ENCODE measurements at regions not wholly inside any gene's neighbourhood (a gene's known extent, or its start where the extent isn't known, plus 50 kb on each side); places are given as distances from the start of the nearest gene placed in this dataset.
A peak's percentile ranks its signal among the peaks of the same experiment; 100 is the strongest.

DNA sequence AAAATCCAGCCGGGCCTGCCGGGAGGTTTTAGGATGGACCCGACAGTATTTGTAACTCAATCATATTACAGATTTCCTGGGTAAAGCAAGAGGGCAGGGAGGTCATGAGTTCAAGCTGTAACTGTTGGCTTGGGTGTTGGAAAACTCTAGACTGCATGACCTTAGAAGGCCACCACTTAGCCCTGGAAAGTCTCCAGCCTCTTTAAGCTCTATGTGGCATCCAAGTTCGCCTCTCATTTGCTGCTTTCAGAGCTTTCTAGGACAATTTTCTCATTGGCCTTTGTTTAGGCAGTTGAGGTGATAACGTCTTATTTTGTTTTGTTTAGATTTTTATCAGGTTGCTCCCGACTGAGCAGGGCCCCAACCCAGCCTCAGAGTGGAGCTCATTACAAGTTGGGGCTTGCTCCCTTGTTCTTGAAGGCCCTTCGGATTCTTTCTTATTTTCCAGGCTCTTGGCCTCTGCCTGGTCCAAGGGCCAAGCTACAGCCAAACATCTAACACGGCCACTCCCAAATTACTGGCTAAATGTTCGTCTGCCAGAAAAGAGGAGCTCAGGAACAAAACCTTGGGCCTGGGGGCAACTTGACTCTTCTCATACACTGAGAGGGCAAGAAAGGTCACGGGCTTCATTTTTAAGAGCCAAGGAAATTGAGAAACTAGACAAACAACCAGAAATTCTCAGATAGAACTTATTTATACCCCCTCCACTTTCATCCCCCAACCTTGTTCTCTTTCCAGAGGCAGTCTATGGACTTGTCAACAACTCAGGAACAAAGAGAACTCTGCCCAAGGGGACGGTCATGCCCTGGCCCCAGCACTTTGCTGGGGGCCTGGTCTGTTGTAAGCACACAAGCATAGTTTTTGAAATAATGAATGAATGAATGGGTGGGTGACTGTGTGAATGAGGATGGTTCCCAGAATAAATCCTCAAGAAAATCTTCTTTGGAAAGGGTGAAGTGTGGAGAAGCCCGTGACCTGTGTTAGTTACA is 526.9 kb downstream of the BNC2 start:
- DNase-seq = no peak

- no peak for DNase-seq
These were observed 526.1 kb downstream of the BNC2 start for GRCh38 chr9:16344343-16344742.

GRCh38 chr9:16345902-16346301 is 524.6 kb downstream of the BNC2 start:
- no peak for DNase-seq

DNA sequence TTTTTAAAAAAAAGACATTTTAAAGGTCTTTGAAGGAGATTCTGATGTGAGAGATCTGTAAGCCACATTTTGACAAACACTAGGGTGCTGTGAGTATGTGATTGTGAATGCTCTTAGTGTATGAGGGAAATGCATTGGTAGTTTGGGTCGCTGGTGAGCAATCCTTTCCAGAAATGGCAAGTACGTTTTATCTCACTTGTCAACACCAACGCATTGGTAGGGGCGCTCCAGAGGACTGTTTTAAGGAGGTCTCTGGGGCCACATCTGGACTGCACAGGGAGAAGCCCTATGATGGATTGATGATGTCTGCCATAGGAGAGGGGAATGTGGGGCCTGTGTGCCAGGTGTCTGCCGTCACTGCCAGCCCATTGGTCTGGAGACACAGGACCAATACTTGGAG is 522.6 kb downstream of the BNC2 start:
- DNase-seq = no peak

- no peak for DNase-seq
These were observed 521.9 kb downstream of the BNC2 start for GRCh38 chr9:16348531-16348930.

DNA sequence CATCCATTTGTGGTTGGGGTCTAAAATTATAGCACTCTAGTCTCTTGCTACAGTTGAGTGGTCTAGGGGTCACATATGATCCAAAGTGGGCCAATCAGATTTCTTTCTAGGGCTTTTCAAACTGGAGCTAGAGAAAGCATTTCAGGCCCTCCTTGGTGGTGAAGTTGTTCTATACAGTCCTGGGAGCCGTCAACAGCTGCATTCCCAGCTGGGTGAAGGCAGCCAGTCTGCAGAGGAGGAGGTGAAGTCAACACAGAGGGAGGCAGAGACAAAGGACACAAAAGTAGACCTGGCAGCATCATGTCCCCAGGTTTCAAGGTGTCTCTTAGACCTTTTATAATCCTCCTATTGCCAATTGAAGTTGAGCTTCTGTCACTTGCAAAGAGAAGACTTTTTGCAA is 518.2 kb downstream of the BNC2 start:
- DNase-seq = no peak

GRCh38 chr9:16352791-16353401 is 517.6 kb downstream of the BNC2 start:
- peak in 1 of 2 experiments; percentile 59 for DNase-seq

- no peak for DNase-seq
These were observed 514.2 kb downstream of the BNC2 start for GRCh38 chr9:16356196-16356765.

GRCh38 chr9:16357828-16358227 is 512.6 kb downstream of the BNC2 start:
- DNase-seq = no peak

DNA sequence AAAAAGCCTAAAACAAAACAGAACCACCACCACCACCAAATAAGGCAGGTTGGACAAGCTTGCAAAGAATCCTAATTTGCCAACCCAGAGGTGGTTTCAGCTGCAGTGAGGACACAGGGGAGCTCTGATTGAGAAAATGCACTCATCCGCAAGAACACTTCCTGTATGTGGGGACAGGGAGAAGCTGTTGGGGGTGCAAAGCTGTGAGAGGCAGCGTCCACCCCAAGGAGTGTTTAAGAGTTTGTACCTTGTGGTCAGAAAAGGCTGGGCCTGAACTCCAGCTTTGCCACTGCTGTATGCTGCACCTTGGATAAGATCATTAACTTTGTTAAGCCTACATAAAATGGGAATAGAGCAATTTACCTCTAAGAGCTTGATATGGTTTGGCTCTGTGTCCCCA is 511.7 kb downstream of the BNC2 start:
- no peak for DNase-seq

Data from NCI-H526 (cell line).